Posterior cingulate gyrus (tissue), 11 donors: ENCODE measurements at regions not wholly inside any gene's neighbourhood (a gene's known extent, or its start where the extent isn't known, plus 50 kb on each side); places are given as distances from the start of the nearest gene placed in this dataset.
"Not testable (repeated sequence)": the region's sequence is repeated elsewhere in the genome, so short reads cannot be mapped to it uniquely, and the experiment has no call there.

Experiments used
- DNase-seq, 10 donors: peaks; one replicate each; pipeline versions ENCODE4 v3.0.0 to v3.0.0-alpha.2; 2020 to 2021; ENCODE audit warnings: mixed read lengths in 3 of 10
- intact Hi-C: fragments of 100-400 bp; cut with DNase I; formaldehyde crosslinking; loops from one replicate; pipeline ENCODE4 v1.15.1; 2023

- DNase-seq, result no peak
- intact Hi-C loops, result no loop called here
These were observed 246.7 kb upstream of the ADRA1B start for GRCh38 chr5:159669559-159669958.

GRCh38 chr5:159671886-159672285 lies 244.4 kb upstream of the ADRA1B start:
- no peak for DNase-seq
- intact Hi-C loops, result no loop called here

- DNase-seq, result no peak
- intact Hi-C loops, result no loop called here
These were observed 242.7 kb upstream of the ADRA1B start for GRCh38 chr5:159673538-159673937.

GRCh38 chr5:159678657-159679392 lies 237.5 kb upstream of the ADRA1B start:
- intact Hi-C loops, result no loop called here

DNA sequence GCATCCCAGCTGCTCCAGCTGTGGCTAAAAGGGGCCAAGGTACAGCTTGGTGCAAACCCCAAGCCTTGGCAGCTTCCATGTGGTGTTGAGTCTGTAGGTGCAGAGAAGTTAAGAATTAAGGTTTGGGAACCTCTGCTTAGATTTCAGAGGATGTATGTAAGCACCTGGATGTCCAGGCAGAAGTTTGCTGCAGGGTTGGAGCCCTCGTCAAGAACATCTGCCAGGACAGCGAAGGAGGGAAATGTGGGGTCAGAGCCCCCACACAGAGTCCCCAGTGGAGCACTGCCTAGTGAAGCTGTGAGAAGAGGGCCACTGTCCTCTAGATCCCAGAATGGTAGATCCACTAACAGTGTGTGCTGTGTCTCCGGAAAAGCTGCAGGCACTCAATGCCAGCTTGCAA lies 236.2 kb upstream of the ADRA1B start:
- DNase-seq, result no peak
- intact Hi-C loops, result no loop called here

More at GRCh38 chr5:159678657-159679392, 237.5 kb upstream of the ADRA1B start:
- DNase-seq, result no peak

- no peak for DNase-seq
- intact Hi-C loops, result no loop called here
These were observed 234.6 kb upstream of the ADRA1B start for GRCh38 chr5:159681661-159682060.

GRCh38 chr5:159682623-159683022 lies 233.7 kb upstream of the ADRA1B start:
- no peak for DNase-seq

GRCh38 chr5:159687892-159688291 lies 228.4 kb upstream of the ADRA1B start:
- DNase-seq, intact Hi-C loops: not testable (repeated sequence)

More at GRCh38 chr5:159682623-159683022, 233.7 kb upstream of the ADRA1B start:
- intact Hi-C loops, result no loop called here

- intact Hi-C loops, result no loop called here
- DNase-seq, result no peak
These were observed 220.5 kb upstream of the ADRA1B start for GRCh38 chr5:159695741-159696294.

GRCh38 chr5:159697530-159697929 lies 218.8 kb upstream of the ADRA1B start:
- intact Hi-C loops, result no loop called here
- no peak for DNase-seq

DNA sequence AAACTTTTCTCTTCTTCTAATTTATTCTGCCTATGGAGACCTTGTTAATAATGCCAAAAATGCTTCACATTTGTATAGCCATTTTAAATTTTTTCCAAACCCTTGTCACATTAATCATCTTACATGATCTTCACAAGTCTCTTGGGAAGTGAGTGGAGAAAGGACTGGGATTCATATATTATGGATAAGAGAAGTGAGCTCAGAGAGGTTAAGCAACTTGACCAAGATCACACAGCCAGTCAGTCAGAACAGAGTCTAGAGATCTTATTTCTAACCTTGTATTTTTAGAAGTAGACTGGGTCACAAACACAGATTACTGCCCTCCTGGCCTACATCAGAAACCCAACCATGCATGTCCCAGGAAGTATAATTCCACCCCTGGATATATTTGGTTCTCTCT lies 218.0 kb upstream of the ADRA1B start:
- DNase-seq, result no peak
- intact Hi-C loops, result no loop called here

DNA sequence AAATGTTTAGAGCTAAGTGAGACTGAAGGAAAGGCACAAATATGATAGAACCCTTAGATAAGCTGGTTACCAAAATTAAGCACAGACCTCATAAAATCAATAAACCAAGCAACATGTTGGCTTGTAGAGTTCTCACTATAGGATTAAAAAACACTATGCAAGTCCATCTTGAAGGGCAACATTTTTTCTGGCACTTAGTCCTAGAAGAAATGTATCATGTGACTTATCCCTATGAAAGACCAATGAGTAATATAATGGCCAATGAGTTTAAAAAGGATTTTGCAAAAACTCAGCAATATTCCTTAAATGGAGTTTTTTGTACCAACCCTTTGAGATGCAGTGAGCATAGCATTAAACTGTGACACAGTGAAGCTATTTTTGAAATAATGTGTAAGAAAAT lies 216.3 kb upstream of the ADRA1B start:
- no peak for DNase-seq
- intact Hi-C loops, result no loop called here

DNA sequence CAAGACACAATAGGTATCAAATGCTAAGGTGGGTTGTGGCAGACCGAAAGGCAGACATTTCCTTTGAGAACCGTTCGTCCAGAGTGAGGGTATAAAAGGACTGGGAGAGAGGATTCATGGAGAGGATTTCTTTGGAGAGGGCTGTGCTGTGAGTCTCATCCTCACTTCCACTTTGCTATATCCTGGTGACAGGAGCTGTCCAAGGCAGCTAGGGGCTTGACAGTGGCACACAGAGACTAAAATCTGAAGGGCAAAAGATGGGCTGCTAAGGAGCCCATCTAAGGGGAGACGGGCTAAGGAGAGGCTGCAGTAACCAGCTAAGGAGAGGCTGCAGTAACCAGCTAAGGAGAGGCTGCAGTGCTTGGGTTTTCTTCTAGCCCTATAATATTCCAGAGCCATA lies 214.0 kb upstream of the ADRA1B start:
- no peak for DNase-seq
- intact Hi-C loops, result no loop called here

DNA sequence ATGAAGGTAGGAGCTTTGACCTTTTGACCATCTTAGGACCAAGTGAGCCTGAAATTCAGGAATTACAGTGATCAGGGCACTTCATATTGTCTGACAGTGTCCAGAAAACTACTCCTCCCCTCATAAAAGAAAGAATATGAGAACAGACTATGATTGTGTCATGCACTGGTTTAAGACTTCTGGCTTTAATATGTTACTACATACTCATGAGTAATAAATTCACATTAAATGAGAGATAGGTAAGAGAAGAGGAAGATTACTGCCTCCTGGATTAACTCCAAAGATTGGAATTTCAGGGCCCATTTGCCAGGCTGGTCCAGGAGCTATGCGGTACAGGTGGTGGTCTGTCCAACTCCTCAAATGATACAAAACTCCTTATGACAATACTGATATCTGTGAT lies 213.5 kb upstream of the ADRA1B start:
- intact Hi-C loops, result no loop called here
- no peak for DNase-seq

DNA sequence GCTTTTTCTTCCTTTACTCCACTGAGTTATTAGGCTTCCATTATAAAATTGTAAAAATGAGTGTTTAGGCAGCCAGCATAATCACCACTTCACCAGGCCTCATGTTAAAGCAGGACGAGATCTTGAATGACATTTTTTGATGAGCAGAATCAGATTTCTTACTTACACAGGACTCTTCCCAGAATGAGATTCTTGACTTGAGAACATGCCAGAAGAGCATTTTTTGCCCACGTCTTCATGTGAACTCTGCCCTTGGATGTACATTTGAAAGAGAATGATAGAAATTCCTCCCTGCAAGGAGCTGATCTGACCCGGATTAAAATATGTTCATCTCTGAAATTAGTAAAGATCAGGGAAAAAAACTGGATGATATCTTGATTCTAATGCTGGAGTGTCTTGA lies 212.1 kb upstream of the ADRA1B start:
- no peak for DNase-seq
- intact Hi-C loops, result no loop called here

DNA sequence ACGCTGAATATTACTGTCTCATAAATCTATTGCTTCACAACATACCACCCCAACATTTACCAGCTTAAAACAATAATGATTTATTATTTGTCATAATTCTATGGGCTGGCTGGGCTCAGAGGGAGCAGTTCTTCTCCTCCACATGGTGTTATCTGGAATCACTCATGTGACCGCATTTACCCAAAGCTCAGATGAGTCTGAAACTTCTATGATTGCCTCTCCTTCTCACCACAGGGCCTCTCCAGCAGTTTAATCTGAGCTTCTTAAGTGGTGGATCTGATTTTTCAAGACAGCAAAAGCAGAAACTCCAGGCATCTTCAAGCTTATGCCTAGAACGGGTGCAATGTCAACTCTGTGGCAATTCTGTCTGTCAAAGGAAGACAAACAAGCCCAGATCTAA lies 210.3 kb upstream of the ADRA1B start:
- intact Hi-C loops, result no loop called here
- DNase-seq, result no peak

DNA sequence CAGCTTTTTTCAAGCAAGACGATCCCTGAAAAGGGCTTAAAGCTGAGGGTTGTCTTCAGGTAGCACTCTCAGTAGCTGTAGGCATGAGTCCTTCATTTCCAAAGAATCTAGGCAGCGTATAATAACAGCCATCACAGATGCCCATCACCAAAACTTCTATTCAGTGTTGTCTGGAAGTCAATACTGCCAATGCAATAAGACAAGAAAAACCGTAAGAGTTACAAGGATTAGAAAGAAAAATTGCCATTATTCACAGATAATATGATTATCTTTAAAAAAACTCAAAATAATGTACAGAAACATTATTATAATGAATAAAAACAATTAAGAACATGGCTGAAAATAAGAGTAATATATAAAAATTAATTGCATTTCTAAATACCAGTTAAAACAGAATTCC lies 208.2 kb upstream of the ADRA1B start:
- DNase-seq, result no peak

GRCh38 chr5:159712672-159713071 lies 203.6 kb upstream of the ADRA1B start:
- DNase-seq, result no peak
- intact Hi-C loops, result no loop called here

More for the DNA sequence above, 208.2 kb upstream of the ADRA1B start:
- intact Hi-C loops, result no loop called here

- intact Hi-C loops, result no loop called here
- no peak for DNase-seq
These were observed 203.0 kb upstream of the ADRA1B start for GRCh38 chr5:159713254-159713653.

DNA sequence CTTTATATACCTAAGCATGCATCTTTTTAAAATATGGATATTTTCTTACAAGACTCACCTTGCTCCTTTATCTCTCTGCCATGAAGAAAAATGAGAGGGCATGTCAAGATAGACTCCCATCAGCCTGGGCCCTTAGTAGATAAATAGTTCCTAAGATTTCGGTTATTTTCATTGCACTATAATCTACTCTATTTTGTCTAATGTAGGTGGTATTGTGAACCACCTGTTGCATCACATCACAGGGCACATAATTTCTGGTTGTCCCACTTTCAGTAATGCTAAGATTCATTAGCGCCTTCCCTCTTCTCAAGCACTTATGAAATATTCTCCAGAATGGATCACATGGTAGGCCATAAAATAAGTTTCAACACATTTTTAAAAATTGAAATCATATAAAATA lies 202.5 kb upstream of the ADRA1B start:
- no peak for DNase-seq
- intact Hi-C loops, result no loop called here

- no peak for DNase-seq
- intact Hi-C loops, result no loop called here
These were observed 190.8 kb upstream of the ADRA1B start for GRCh38 chr5:159725475-159725874.

- intact Hi-C loops, result no loop called here
These were observed 189.1 kb upstream of the ADRA1B start for GRCh38 chr5:159727167-159727566.

GRCh38 chr5:159730285-159730684 lies 186.0 kb upstream of the ADRA1B start:
- DNase-seq, result no peak
- intact Hi-C loops, result no loop called here

More at GRCh38 chr5:159727167-159727566, 189.1 kb upstream of the ADRA1B start:
- DNase-seq, result no peak
